D721Med (cell line): ENCODE measurements at regions not wholly inside any gene's neighbourhood (a gene's known extent, or its start where the extent isn't known, plus 50 kb on each side); places are given as distances from the start of the nearest gene placed in this dataset.

Source experiments
- DNase-seq: peaks from one replicate; pipeline ENCODE4 v3.0.0; 2011; ENCODE audit warnings: low spot score; ENCODE audit not compliant: insufficient read length
- FAIRE-seq: peaks from 2 replicates; lab custom pipeline; 2011; peaks lifted over from hg19 to GRCh38; lab: Jason Lieb, UNC
- CTCF ChIP-seq: IDR thresholded peaks from 2 replicates; pipeline ENCODE4 v1.5.1; 2012; ENCODE audit warnings: mild to moderate bottlenecking, control low read depth; ENCODE audit not compliant: insufficient read depth; ENCODE audit errors: missing control alignments

GRCh38 chr15:97761110-97761509 is 199.4 kb upstream of the ARRDC4 start:
- no peak for FAIRE-seq
- TF ChIP-seq CTCF = no peak
- no peak for DNase-seq

- DNase-seq (no peak), FAIRE-seq (no peak)
- TF ChIP-seq CTCF = no peak
Observed at GRCh38 chr15:97783240-97783639, 177.3 kb upstream of the ARRDC4 start.

- FAIRE-seq (no peak), DNase-seq (no peak)
- TF ChIP-seq CTCF = no peak
Observed at GRCh38 chr15:97786741-97787140, 173.8 kb upstream of the ARRDC4 start.

GRCh38 chr15:97790180-97790579 is 170.3 kb upstream of the ARRDC4 start:
- DNase-seq = no peak
- FAIRE-seq = no peak
- TF ChIP-seq CTCF = no peak

- FAIRE-seq (no peak), DNase-seq (no peak)
- no peak for TF ChIP-seq CTCF
Observed at GRCh38 chr15:97791824-97792792, 168.4 kb upstream of the ARRDC4 start.

- FAIRE-seq (no peak), DNase-seq (no peak)
- TF ChIP-seq CTCF = no peak
Observed at GRCh38 chr15:97804950-97805349, 155.6 kb upstream of the ARRDC4 start.

GRCh38 chr15:97806766-97807165 is 153.7 kb upstream of the ARRDC4 start:
- no peak for FAIRE-seq
- no peak for TF ChIP-seq CTCF
- no peak for DNase-seq
